T-cell (primary cell): ENCODE measurements at regions not wholly inside any gene's neighbourhood (a gene's known extent, or its start where the extent isn't known, plus 50 kb on each side); places are given as distances from the start of the nearest gene placed in this dataset.

Source experiments
- ATAC-seq, 4 experiments: fragments of 200-7000 bp in 3 of 4; fragments of 150-1000 bp in 1 of 4; cut with Tn5 transposase; replicated peaks in 1 of 4; 1 replicate in 3 of 4; 2 replicates in 1 of 4; pipeline ENCODE4 v1.10.0; 2021; ENCODE audit warnings: moderate library complexity in 3 of 4, mild to moderate bottlenecking in 2 of 4, moderate number of reproducible peaks in 1 of 4
- CTCF ChIA-PET, 2 donors: fragments of 300-600 bp; sonication (Branson Sonifier 250); formaldehyde crosslinking; loops; one replicate each; lab custom pipeline; 2022; ENCODE audit warnings: antibody characterized with exemption in 2 of 2; lab: Charles Lee
- POLR2A ChIA-PET, 2 donors: fragments of 300-600 bp; sonication (Branson Sonifier 250); formaldehyde crosslinking; loops; one replicate each; lab custom pipeline; 2022; ENCODE audit warnings: antibody characterized with exemption in 2 of 2; lab: Charles Lee
- DNase-seq, 35 experiments: peaks; one replicate each; pipeline versions ENCODE4 v3.0.0 to v3.0.0-alpha.2; 2013 to 2023
- H3K27ac ChIP-seq: one replicate; pipeline ENCODE4 v1.5.1; 2013; ENCODE audit warnings: low read length
- H3K27me3 ChIP-seq, 2 experiments: replicated peaks in 1 of 2; 1 replicate in 1 of 2; 2 replicates in 1 of 2; pipeline versions ENCODE4 v1.6.1 to v1.7.0; 2013; ENCODE audit warnings: low read length in 1 of 2, mixed read lengths in 1 of 2; ENCODE audit not compliant: control insufficient read depth in 2 of 2, insufficient read depth in 2 of 2; ENCODE audit errors: extremely low read depth in 1 of 2
- H3K36me3 ChIP-seq, 2 donors: 1 replicate in 1 of 2; 2 replicates in 1 of 2; pipeline versions ENCODE4 v1.6.1 to v1.7.0; 2013; ENCODE audit warnings: low read length in 1 of 2; ENCODE audit not compliant: control insufficient read depth in 2 of 2, insufficient read depth in 1 of 2; ENCODE audit errors: extremely low read depth in 1 of 2
- H3K4me1 ChIP-seq, 2 experiments: 1 replicate in 1 of 2; 2 replicates in 1 of 2; pipeline versions ENCODE4 v1.6.1 to v1.7.0; 2013; ENCODE audit warnings: low read length in 2 of 2, mixed read lengths in 1 of 2; ENCODE audit not compliant: insufficient read depth in 2 of 2, control insufficient read depth in 1 of 2; ENCODE audit errors: extremely low read depth in 1 of 2
- H3K4me3 ChIP-seq, 2 donors: 1 replicate in 1 of 2; 2 replicates in 1 of 2; pipeline versions ENCODE4 v1.5.1 to v1.7.0; 2013; ENCODE audit warnings: mild to moderate bottlenecking in 2 of 2, low read length in 1 of 2, moderate library complexity in 1 of 2; ENCODE audit not compliant: control insufficient read depth in 1 of 2; ENCODE audit errors: extremely low read depth in 1 of 2
- H3K9me3 ChIP-seq: 2 replicates; pipeline ENCODE4 v1.7.0; 2013
- H3K27ac Mint-ChIP-seq, 2 donors: one replicate each; pipeline ENCODE4 v1.8.0; 2020 to 2021; ENCODE audit warnings: mild to moderate bottlenecking in 2 of 2, mixed read lengths in 2 of 2
- H3K27me3 Mint-ChIP-seq, 2 donors: one replicate each; pipeline ENCODE4 v1.8.0; 2021 to 2022; ENCODE audit warnings: mixed read lengths in 2 of 2
- H3K36me3 Mint-ChIP-seq: one replicate; pipeline ENCODE4 v1.8.0; 2021; ENCODE audit warnings: mixed read lengths
- H3K4me1 Mint-ChIP-seq, 3 donors: one replicate each; pipeline ENCODE4 v1.8.0; 2020 to 2022; ENCODE audit warnings: mixed read lengths in 3 of 3, mild to moderate bottlenecking in 1 of 3
- H3K4me3 Mint-ChIP-seq, 3 donors: one replicate each; pipeline ENCODE4 v1.8.0; 2020 to 2022; ENCODE audit warnings: mild to moderate bottlenecking in 3 of 3, mixed read lengths in 3 of 3, moderate library complexity in 3 of 3
- H3K9me3 Mint-ChIP-seq, 3 donors: one replicate each; pipeline ENCODE4 v1.8.0; 2020 to 2022; ENCODE audit warnings: mixed read lengths in 3 of 3
- WGBS: methylation state at CpG from one replicate; pipeline ENCODE4 v1.1.5; 2013; ENCODE audit warnings: missing lambda C conversion rate; ENCODE audit not compliant: insufficient coverage; 5-methylcytosine and 5-hydroxymethylcytosine counted together

- Histone ChIP-seq H3K4me3 (no peak overlapping the region), H3K27ac (no peak overlapping the region), H3K9me3 (no peaks in the 10 kb centered on the region), H3K4me1 (no peaks in the 10 kb centered on the region), H3K27me3 (peaks cover 0 to 4% of the 10 kb centered on the region in 2 experiments), H3K36me3 (no peaks in the 10 kb centered on the region)
- Mint-ChIP-seq H3K27ac (no peak overlapping the region), H3K9me3 (peaks cover 0 to 9% (median 3%) of the 10 kb centered on the region in 3 donors), H3K36me3 (no peaks in the 10 kb centered on the region), H3K4me1 (no peaks in the 10 kb centered on the region), H3K4me3 (no peak overlapping the region), H3K27me3 (no peaks in the 10 kb centered on the region)
- DNase-seq: no peak
- no peak for ATAC-seq
- ChIA-PET CTCF (no interaction called here), POLR2A (no interaction called here)
- 94% methylated on average over 3 of the region's 3 CpGs for WGBS
Measured at GRCh38 chr15:46265664-46266347, 631.0 kb downstream of the SQOR start.

- no peak for DNase-seq
- no peak overlapping the region for H3K4me3 ChIP-seq
- H3K9me3 ChIP-seq: no peaks in the 10 kb centered on the region
- ChIA-PET CTCF (no interaction called here), POLR2A (no interaction called here)
- H3K27ac Mint-ChIP-seq: no peak overlapping the region
- H3K27ac ChIP-seq: no peak overlapping the region
- ATAC-seq: no peak
- no peaks in the 10 kb centered on the region for H3K36me3 ChIP-seq
- H3K27me3 ChIP-seq: peaks cover 0 to 4% of the 10 kb centered on the region in 2 experiments
- no peak overlapping the region for H3K4me3 Mint-ChIP-seq
- no peaks in the 10 kb centered on the region for H3K4me1 ChIP-seq
- peaks cover 0 to 4% (median 0%) of the 10 kb centered on the region in 3 donors for H3K9me3 Mint-ChIP-seq
- no peaks in the 10 kb centered on the region for H3K4me1 Mint-ChIP-seq
- WGBS: 100% methylated on average over 2 of the region's 2 CpGs
- no peaks in the 10 kb centered on the region for H3K36me3 Mint-ChIP-seq
- H3K27me3 Mint-ChIP-seq: no peaks in the 10 kb centered on the region
Measured at GRCh38 chr15:46266661-46267060, 631.8 kb downstream of the SQOR start.

- H3K27ac Mint-ChIP-seq: no peak overlapping the region
- DNase-seq: no peak
Measured at GRCh38 chr15:46270481-46271147, 635.8 kb downstream of the SQOR start.

GRCh38 chr15:46275701-46276100 is 640.9 kb downstream of the SQOR start:
- DNase-seq (no peak), ATAC-seq (no peak)
- no peak overlapping the region for H3K4me3 Mint-ChIP-seq
- peaks cover 0 to 3% of the 10 kb centered on the region in 2 donors for H3K27me3 Mint-ChIP-seq
- no peaks in the 10 kb centered on the region for H3K36me3 Mint-ChIP-seq
- H3K9me3 Mint-ChIP-seq: peaks cover 0 to 15% (median 12%) of the 10 kb centered on the region in 3 donors
- 64% methylated on average over 1 of the region's 1 CpG for WGBS
- Histone ChIP-seq H3K4me1 (no peaks in the 10 kb centered on the region), H3K36me3 (no peaks in the 10 kb centered on the region), H3K4me3 (no peak overlapping the region), H3K27me3 (no peaks in the 10 kb centered on the region), H3K9me3 (no peaks in the 10 kb centered on the region), H3K27ac (no peak overlapping the region)
- POLR2A ChIA-PET: no interaction called here
- H3K4me1 Mint-ChIP-seq: no peaks in the 10 kb centered on the region
- no peak overlapping the region for H3K27ac Mint-ChIP-seq
- CTCF ChIA-PET: no interaction called here

More at GRCh38 chr15:46270481-46271147, 635.8 kb downstream of the SQOR start:
- Histone ChIP-seq H3K27ac (no peak overlapping the region), H3K9me3 (no peaks in the 10 kb centered on the region), H3K4me1 (no peaks in the 10 kb centered on the region), H3K27me3 (no peaks in the 10 kb centered on the region), H3K36me3 (no peaks in the 10 kb centered on the region), H3K4me3 (no peak overlapping the region)
- 40% methylated on average over 1 of the region's 5 CpGs for WGBS
- no peak for ATAC-seq
- POLR2A ChIA-PET: no interaction called here
- Mint-ChIP-seq H3K36me3 (no peaks in the 10 kb centered on the region), H3K27me3 (no peaks in the 10 kb centered on the region), H3K9me3 (peaks cover 0 to 13% (median 6%) of the 10 kb centered on the region in 3 donors), H3K4me3 (no peak overlapping the region), H3K4me1 (no peaks in the 10 kb centered on the region)
- CTCF ChIA-PET: no interaction called here

GRCh38 chr15:46277451-46277850 is 642.6 kb downstream of the SQOR start:
- Histone ChIP-seq H3K27me3 (no peaks in the 10 kb centered on the region), H3K27ac (no peak overlapping the region), H3K9me3 (no peaks in the 10 kb centered on the region), H3K4me1 (no peaks in the 10 kb centered on the region), H3K4me3 (no peak overlapping the region), H3K36me3 (no peaks in the 10 kb centered on the region)
- ATAC-seq (no peak), DNase-seq (no peak)
- H3K4me1 Mint-ChIP-seq: no peaks in the 10 kb centered on the region
- ChIA-PET CTCF (no interaction called here), POLR2A (no interaction called here)
- peaks cover 0 to 15% (median 12%) of the 10 kb centered on the region in 3 donors for H3K9me3 Mint-ChIP-seq
- H3K36me3 Mint-ChIP-seq: no peaks in the 10 kb centered on the region
- peaks cover 0 to 3% of the 10 kb centered on the region in 2 donors for H3K27me3 Mint-ChIP-seq
- no peak overlapping the region for H3K4me3 Mint-ChIP-seq
- H3K27ac Mint-ChIP-seq: no peak overlapping the region

GRCh38 chr15:46278062-46278461 is 643.2 kb downstream of the SQOR start:
- WGBS: 80% methylated on average over 1 of the region's 5 CpGs
- Histone ChIP-seq H3K9me3 (no peaks in the 10 kb centered on the region), H3K36me3 (no peaks in the 10 kb centered on the region), H3K4me3 (no peak overlapping the region), H3K27me3 (no peaks in the 10 kb centered on the region), H3K27ac (no peak overlapping the region), H3K4me1 (no peaks in the 10 kb centered on the region)
- peaks cover 0 to 12% (median 11%) of the 10 kb centered on the region in 3 donors for H3K9me3 Mint-ChIP-seq
- no peaks in the 10 kb centered on the region for H3K4me1 Mint-ChIP-seq
- H3K27ac Mint-ChIP-seq: no peak overlapping the region
- ATAC-seq (no peak), DNase-seq (no peak)
- peaks cover 0 to 3% of the 10 kb centered on the region in 2 donors for H3K27me3 Mint-ChIP-seq
- ChIA-PET CTCF (no interaction called here), POLR2A (no interaction called here)
- H3K36me3 Mint-ChIP-seq: no peaks in the 10 kb centered on the region
- no peak overlapping the region for H3K4me3 Mint-ChIP-seq
